AG04449 (cell line): ENCODE measurements at regions not wholly inside any gene's neighbourhood (a gene's known extent, or its start where the extent isn't known, plus 50 kb on each side); places are given as distances from the start of the nearest gene placed in this dataset.

ENCODE experiments used
- CTCF ChIA-PET: fragments of 350-600 bp; formaldehyde crosslinking; extraction: SDS; loops from one replicate; lab custom pipeline; 2021; ENCODE audit warnings: antibody characterized with exemption; lab: Yijun Ruan, JAX
- POLR2A ChIA-PET: fragments of 400-600, 350-600 bp; formaldehyde crosslinking; extraction: SDS; loops from one replicate; lab custom pipeline; 2020; ENCODE audit warnings: antibody characterized with exemption, inconsistent platforms; lab: Yijun Ruan, JAX
- DNase-seq: peaks from one replicate; pipeline ENCODE4 v3.0.0-alpha.2; 2010; ENCODE audit warnings: low read depth, low spot score
- H3K4me3 ChIP-seq: 2 replicates; pipeline ENCODE4 v1.5.1; 2011; ENCODE audit warnings: low read depth, mild to moderate bottlenecking, control low read depth, low read length
- CTCF ChIP-seq: IDR thresholded peaks from one replicate; pipeline ENCODE4 v1.5.1; 2011; ENCODE audit warnings: mild to moderate bottlenecking, moderate library complexity, low read length, control low read depth, inconsistent platforms; ENCODE audit not compliant: insufficient read depth; ENCODE audit errors: missing control alignments

GRCh38 chr12:67509666-67510386, 138.7 kb upstream of the DYRK2 start:
- no peak overlapping the region for H3K4me3 ChIP-seq
- TF ChIP-seq CTCF: no peak
- ChIA-PET POLR2A (no interaction called here), CTCF (no interaction called here)
- no peak for DNase-seq

- ChIA-PET CTCF (no interaction called here), POLR2A (no interaction called here)
- H3K4me3 ChIP-seq: no peak overlapping the region
- no peak for DNase-seq
- TF ChIP-seq CTCF: no peak
These were observed 136.5 kb upstream of the DYRK2 start for GRCh38 chr12:67512061-67512460.

- ChIA-PET POLR2A (no interaction called here), CTCF (interaction anchor here (1.4 kb wide), 1 partner anchor 73 kb away, joined by 3 read pairs; no protein-coding TSS in a partner anchor)
- DNase-seq: no peak
- no peak for TF ChIP-seq CTCF
- H3K4me3 ChIP-seq: no peak overlapping the region
These were observed 134.0 kb upstream of the DYRK2 start for GRCh38 chr12:67514502-67514901.

- POLR2A ChIA-PET: no interaction called here
- H3K4me3 ChIP-seq: no peak overlapping the region
- TF ChIP-seq CTCF: no peak
- CTCF ChIA-PET: no interaction called here
- no peak for DNase-seq
These were observed 132.7 kb upstream of the DYRK2 start for GRCh38 chr12:67515679-67516340.

- DNase-seq: no peak
- POLR2A ChIA-PET: no interaction called here
- H3K4me3 ChIP-seq: no peak overlapping the region
- CTCF ChIA-PET: no interaction called here
- no peak for TF ChIP-seq CTCF
These were observed 131.2 kb upstream of the DYRK2 start for GRCh38 chr12:67517181-67517887.
